Transverse colon (tissue), 4 donors: ENCODE measurements at regions not wholly inside any gene's neighbourhood (a gene's known extent, or its start where the extent isn't known, plus 50 kb on each side); places are given as distances from the start of the nearest gene placed in this dataset.
"Not testable (repeated sequence)": the region's sequence is repeated elsewhere in the genome, so short reads cannot be mapped to it uniquely, and the experiment has no call there.

Source experiments
- DNase-seq: peaks from one replicate; pipeline ENCODE4 v3.0.0-alpha.2; 2019
- H3K27ac ChIP-seq, 4 donors: fragments of 200-600 bp; sonication (generic); 2 replicates each; pipeline ENCODE4 v1.5.1; 2016 to 2018; ENCODE audit warnings: inconsistent platforms in 4 of 4
- H3K27me3 ChIP-seq: fragments of 200-600 bp; sonication (generic); 2 replicates; pipeline ENCODE4 v1.5.1; 2017; ENCODE audit warnings: inconsistent platforms
- H3K36me3 ChIP-seq, 4 donors: fragments of 200-600 bp; sonication (generic); 2 replicates each; pipeline ENCODE4 v1.5.1; 2017 to 2019; ENCODE audit warnings: inconsistent platforms in 4 of 4
- H3K4me1 ChIP-seq, 4 donors: fragments of 200-600 bp; sonication (generic); 2 replicates each; pipeline ENCODE4 v1.5.1; 2017 to 2020; ENCODE audit warnings: inconsistent platforms in 4 of 4
- H3K4me3 ChIP-seq, 4 donors: fragments of 200-600 bp; sonication (generic); 1 replicate in 1 of 4; 2 replicates in 3 of 4; pipeline versions ENCODE4 v1.5.1 to v1.6.1; 2017 to 2019; ENCODE audit warnings: inconsistent platforms in 4 of 4
- H3K9me3 ChIP-seq, 2 donors: fragments of 200-600 bp; sonication (generic); 2 replicates each; pipeline ENCODE4 v1.5.1; 2017 to 2019; ENCODE audit warnings: inconsistent platforms in 2 of 2
- EP300 ChIP-seq: sonication (generic); formaldehyde crosslinking; IDR thresholded peaks from one replicate; pipeline ENCODE4 v1.6.1; 2017; ENCODE audit warnings: antibody characterized with exemption, low read depth
- POLR2A ChIP-seq: fragments of 450-650 bp; IDR thresholded peaks from one replicate; pipeline ENCODE4 v1.6.1; 2016; ENCODE audit warnings: antibody characterized with exemption, mild to moderate bottlenecking, moderate library complexity
- POLR2AphosphoS5 ChIP-seq, 3 donors: sonication (generic); formaldehyde crosslinking; IDR thresholded peaks; one replicate each; pipeline ENCODE4 v1.6.1; 2016; ENCODE audit warnings: antibody characterized with exemption in 3 of 3
- WGBS, 2 donors: methylation state at CpG; one replicate each; pipeline ENCODE4 v1.1.5; 2018; ENCODE audit warnings: low coverage in 1 of 2; 5-methylcytosine and 5-hydroxymethylcytosine counted together
- in situ Hi-C, 4 donors: fragments of 200-750 bp; cut with MboI; loops; one replicate each; pipeline versions ENCODE4 v1.15.0 to v1.15.1; 2017; ENCODE audit warnings: low sequenced_read_pairs in 3 of 4, low pct_ligation_motif_present in 1 of 4, low pct_unique_long_range_greater_than_20kb in 1 of 4
- intact Hi-C: fragments of 100-400 bp; cut with DNase I; formaldehyde crosslinking; loops from one replicate; pipeline ENCODE4 v1.15.1; 2023; ENCODE audit warnings: low total_unique reads
- TF ChIP-seq, protein P1 (sequence below), 5 experiments: fragments of 200-600 bp in 3 of 5; fragments of 450-650 bp in 2 of 5; sonication (generic) in 3 of 5; IDR thresholded peaks; 1 replicate in 2 of 5; 2 replicates in 3 of 5; pipeline ENCODE4 v1.5.1; 2016 to 2017; ENCODE audit warnings: antibody characterized with exemption in 5 of 5, inconsistent platforms in 3 of 5, mild to moderate bottlenecking in 2 of 5, moderate library complexity in 1 of 5

DNA sequence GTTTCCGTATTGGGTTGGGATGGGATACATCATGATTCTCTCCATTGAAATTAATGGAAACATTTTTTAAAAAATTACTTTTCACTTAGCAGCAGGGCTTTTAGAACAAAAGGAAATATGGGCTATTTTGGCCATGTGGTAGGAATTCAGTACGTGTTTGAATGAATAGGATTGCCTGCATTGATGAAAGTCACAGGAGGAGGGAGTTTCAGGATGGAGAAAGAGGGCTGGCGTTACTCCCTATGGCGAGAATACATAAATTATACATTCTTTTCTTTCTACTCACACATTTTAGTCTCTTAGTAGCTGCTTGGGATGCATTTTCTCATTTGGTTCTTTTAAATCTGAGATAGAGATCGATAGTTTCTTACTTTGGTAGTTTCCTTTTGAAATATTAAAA is 100.3 kb upstream of the PDHA1 start:
- H3K27me3 ChIP-seq = no peaks in the 10 kb centered on the region
- no peak overlapping the region for H3K27ac ChIP-seq
- in situ Hi-C loops (no loop called here), intact Hi-C loops (no loop called here)
- no peak for DNase-seq
- TF ChIP-seq, protein P1, sequence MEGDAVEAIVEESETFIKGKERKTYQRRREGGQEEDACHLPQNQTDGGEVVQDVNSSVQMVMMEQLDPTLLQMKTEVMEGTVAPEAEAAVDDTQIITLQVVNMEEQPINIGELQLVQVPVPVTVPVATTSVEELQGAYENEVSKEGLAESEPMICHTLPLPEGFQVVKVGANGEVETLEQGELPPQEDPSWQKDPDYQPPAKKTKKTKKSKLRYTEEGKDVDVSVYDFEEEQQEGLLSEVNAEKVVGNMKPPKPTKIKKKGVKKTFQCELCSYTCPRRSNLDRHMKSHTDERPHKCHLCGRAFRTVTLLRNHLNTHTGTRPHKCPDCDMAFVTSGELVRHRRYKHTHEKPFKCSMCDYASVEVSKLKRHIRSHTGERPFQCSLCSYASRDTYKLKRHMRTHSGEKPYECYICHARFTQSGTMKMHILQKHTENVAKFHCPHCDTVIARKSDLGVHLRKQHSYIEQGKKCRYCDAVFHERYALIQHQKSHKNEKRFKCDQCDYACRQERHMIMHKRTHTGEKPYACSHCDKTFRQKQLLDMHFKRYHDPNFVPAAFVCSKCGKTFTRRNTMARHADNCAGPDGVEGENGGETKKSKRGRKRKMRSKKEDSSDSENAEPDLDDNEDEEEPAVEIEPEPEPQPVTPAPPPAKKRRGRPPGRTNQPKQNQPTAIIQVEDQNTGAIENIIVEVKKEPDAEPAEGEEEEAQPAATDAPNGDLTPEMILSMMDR (IDR thresholded peaks at IDR 0.05) = no peak
- TF ChIP-seq POLR2A (no peak), EP300 (no peak), POLR2AphosphoS5 (IDR thresholded peaks at IDR 0.05) (no peak)
- H3K4me3 ChIP-seq = no peak overlapping the region
- H3K9me3 ChIP-seq = no peaks in the 10 kb centered on the region
- no peaks in the 10 kb centered on the region for H3K4me1 ChIP-seq
- WGBS, 2 donors = 79 to 84% methylated on average over 3 to 5 of the region's 5 CpGs
- H3K36me3 ChIP-seq = no peaks in the 10 kb centered on the region

DNA sequence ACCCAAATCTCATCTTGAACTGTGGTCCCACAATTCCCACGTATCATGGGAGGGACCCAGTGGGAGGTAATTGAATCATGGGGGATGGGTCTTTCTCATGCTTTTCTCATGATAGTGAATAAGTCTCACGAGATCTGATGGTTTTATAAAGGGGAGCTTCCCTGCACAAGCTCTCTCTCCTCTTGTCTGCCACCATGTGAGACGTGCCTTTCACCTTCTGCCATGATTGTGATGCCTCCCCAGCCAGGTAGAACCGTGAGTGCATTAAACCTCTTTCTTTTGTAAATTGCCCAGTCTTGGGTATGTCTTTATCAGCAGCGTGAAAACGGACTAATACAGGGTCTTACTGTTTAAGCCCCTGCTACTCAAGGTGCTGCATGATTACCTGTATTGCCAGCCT is 98.8 kb upstream of the PDHA1 start:
- in situ Hi-C loops, H3K27me3 ChIP-seq, DNase-seq, intact Hi-C loops, H3K4me1 ChIP-seq, H3K36me3 ChIP-seq, H3K4me3 ChIP-seq, H3K27ac ChIP-seq, H3K9me3 ChIP-seq: not testable (repeated sequence)
- WGBS, 2 donors = 60 to 66% methylated on average over 1 to 6 of the region's 6 CpGs

DNA sequence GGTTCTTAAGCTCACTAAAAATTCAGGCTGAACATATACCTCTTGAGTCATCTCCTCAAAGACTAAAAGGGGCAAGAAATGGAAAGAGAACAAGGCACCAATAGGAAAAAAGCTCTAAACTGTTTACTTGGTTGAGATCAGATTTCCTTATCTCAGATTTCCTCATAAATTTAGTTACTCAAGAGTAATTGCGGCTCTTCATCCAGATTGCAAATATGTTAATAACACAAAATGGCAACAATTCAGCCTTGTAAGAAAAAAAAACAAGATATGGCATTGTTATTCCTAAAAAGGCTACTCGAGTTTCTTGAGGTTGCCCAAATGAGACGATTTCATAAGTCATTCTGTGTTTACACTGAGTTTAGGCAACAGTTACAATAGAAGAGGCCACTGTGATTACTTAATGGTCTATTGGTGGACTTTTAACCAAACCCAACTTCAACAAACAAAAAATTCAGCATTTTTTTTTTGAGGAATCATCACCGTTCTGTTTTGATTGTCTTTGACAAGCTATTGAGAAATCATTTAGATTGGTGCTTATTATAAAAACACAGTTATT is 97.9 kb upstream of the PDHA1 start:
- Histone ChIP-seq H3K4me3 (no peak overlapping the region), H3K27me3 (no peaks in the 10 kb centered on the region), H3K36me3 (no peaks in the 10 kb centered on the region), H3K27ac (no peak overlapping the region), H3K4me1 (no peaks in the 10 kb centered on the region), H3K9me3 (no peaks in the 10 kb centered on the region)
- WGBS, 2 donors = 55% methylated on average over 2 to 4 of the region's 4 CpGs
- intact Hi-C loops (no loop called here), in situ Hi-C loops (no loop called here)
- TF ChIP-seq EP300 (no peak), POLR2AphosphoS5 (IDR thresholded peaks at IDR 0.05) (no peak)
- no peak for DNase-seq

DNA sequence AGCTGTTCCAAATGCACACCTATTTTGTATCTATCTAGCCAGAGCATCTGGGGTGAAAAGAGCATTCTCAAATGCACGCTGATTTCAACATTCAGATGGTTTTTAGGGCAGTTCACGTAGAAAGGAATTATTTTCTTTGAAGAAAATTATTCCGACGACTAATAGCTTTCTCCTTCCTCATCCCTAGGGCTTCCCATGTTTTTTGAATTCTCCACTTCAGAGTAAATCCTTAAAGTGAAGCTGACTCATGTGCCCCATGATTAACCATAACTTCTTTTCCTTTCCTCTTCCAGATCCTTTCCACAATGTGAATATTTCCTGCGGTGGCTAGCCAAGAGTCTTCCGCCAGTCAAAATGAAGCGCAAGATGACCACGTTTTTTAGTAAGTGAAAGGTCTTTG is 86.7 kb upstream of the PDHA1 start:
- no peak overlapping the region for H3K27ac ChIP-seq
- intact Hi-C loops = no loop called here
- no peaks in the 10 kb centered on the region for H3K9me3 ChIP-seq
- no peaks in the 10 kb centered on the region for H3K27me3 ChIP-seq
- H3K4me1 ChIP-seq = no peaks in the 10 kb centered on the region
- TF ChIP-seq POLR2A (no peak), EP300 (no peak), POLR2AphosphoS5 (IDR thresholded peaks at IDR 0.05) (no peak)
- TF ChIP-seq, protein P1 (IDR thresholded peaks at IDR 0.05) = no peak
- no peak for DNase-seq
- in situ Hi-C loops = no loop called here
- no peak overlapping the region for H3K4me3 ChIP-seq
- WGBS, 2 donors = 73 to 79% methylated on average over 7 to 8 of the region's 8 CpGs
- no peaks in the 10 kb centered on the region for H3K36me3 ChIP-seq

DNA sequence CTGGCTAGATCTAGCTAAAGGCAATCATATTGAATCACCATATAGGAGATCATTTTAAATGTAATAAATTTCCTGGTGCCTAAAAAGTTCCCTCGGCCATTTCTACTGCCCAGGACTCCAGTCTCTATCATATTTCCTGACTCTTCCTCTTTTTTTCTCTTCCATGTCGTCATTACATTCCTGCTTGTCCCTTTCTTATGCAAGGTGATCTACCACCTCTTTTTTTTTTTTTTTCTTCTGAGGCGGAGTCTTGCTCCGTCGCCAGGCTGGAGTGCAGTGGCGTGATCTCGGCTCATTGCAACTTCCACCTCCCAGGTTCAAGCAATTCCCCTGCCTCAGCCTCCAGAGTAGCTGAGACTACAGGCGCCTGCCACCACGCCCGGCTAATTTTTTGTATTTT is 82.7 kb upstream of the PDHA1 start:
- intact Hi-C loops, H3K9me3 ChIP-seq, H3K36me3 ChIP-seq, DNase-seq, H3K27me3 ChIP-seq, H3K4me3 ChIP-seq, in situ Hi-C loops, H3K27ac ChIP-seq, H3K4me1 ChIP-seq: not testable (repeated sequence)
- 70% methylated on average over 10 of the region's 10 CpGs; no CpG with 5 or more reads in 1 of the 2 donors for WGBS, 2 donors

DNA sequence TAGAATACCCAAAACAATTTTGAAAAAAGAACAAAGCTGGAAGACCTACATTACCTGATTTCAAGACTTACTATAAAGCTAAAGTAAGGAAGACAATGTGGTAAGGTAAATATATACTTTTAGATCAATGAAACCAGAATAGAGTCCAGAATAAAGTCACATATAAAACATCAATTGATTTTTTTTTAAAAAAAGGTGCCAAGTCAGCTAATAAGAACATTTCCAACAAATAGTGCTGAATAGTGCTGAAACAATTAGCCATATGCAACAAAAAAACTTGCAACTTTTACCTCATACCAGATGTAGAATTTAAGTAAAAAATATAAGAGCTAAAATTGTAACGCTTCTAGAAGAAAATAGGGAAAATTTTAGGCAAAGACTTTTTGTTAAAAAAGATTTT is 73.0 kb upstream of the PDHA1 start:
- Histone ChIP-seq H3K36me3 (no peaks in the 10 kb centered on the region), H3K4me1 (no peaks in the 10 kb centered on the region), H3K27ac (no peak overlapping the region), H3K27me3 (no peaks in the 10 kb centered on the region), H3K4me3 (no peak overlapping the region), H3K9me3 (no peaks in the 10 kb centered on the region)
- TF ChIP-seq POLR2AphosphoS5 (IDR thresholded peaks at IDR 0.05) (no peak), POLR2A (no peak), EP300 (no peak)
- TF ChIP-seq, protein P1 (IDR thresholded peaks at IDR 0.05) = no peak
- DNase-seq = no peak
- in situ Hi-C loops (no loop called here), intact Hi-C loops (no loop called here)
- 80% methylated on average over 1 of the region's 1 CpG for WGBS, 2 donors
